ENCODE measurements at regions not wholly inside any gene's neighbourhood (a gene's known extent, or its start where the extent isn't known, plus 50 kb on each side); places are given as distances from the start of the nearest gene placed in this dataset.

GRCh38 chr5:74419468-74419867, 221.1 kb downstream of the ENC1 start:
- H3K27ac Mint-ChIP-seq = no peak overlapping the region
- DNase-seq = no peak
- H3K4me3 Mint-ChIP-seq = no peak overlapping the region
- Histone ChIP-seq H3K9me3 (ENCODE audit: control insufficient read depth in 1 of 2, low read length in 2 of 2) (no peaks in the 10 kb centered on the region), H3K27ac (ENCODE audit: low read depth, low read length) (no peak overlapping the region), H3K27me3 (ENCODE audit: insufficient read depth, low read length) (no peaks in the 10 kb centered on the region), H3K4me3 (ENCODE audit: low read length in 2 of 2) (no peak overlapping the region), H3K4me1 (ENCODE audit: insufficient read depth, low read length) (no peaks in the 10 kb centered on the region), H3K36me3 (ENCODE audit: insufficient read depth, low read length) (no peaks in the 10 kb centered on the region)
- intact Hi-C loops (cut with micrococcal nuclease) = no loop called here
- CTCF ChIA-PET (ENCODE audit: partially characterized antibody) = interaction anchor here (0.7 kb wide), 1 partner anchor 9 kb away, joined by 3 read pairs; no protein-coding TSS in a partner anchor
- peaks cover 11 to 20% of the 10 kb centered on the region in 2 donors for H3K27me3 Mint-ChIP-seq
- no peaks in the 10 kb centered on the region for H3K4me1 Mint-ChIP-seq
- H3K9me3 Mint-ChIP-seq = peaks cover 0 to 4% (median 0%) of the 10 kb centered on the region in 8 donors
- POLR2A ChIA-PET (ENCODE audit: partially characterized antibody) = no interaction called here
- H3K36me3 Mint-ChIP-seq = no peaks in the 10 kb centered on the region

GRCh38 chr5:74418709-74419108, 221.8 kb downstream of the ENC1 start:
- Mint-ChIP-seq H3K4me1 (no peaks in the 10 kb centered on the region), H3K27ac (no peak overlapping the region), H3K9me3 (peaks cover 0 to 4% (median 0%) of the 10 kb centered on the region in 8 donors), H3K4me3 (no peak overlapping the region), H3K36me3 (no peaks in the 10 kb centered on the region), H3K27me3 (peaks cover 13 to 25% of the 10 kb centered on the region in 2 donors)
- intact Hi-C loops (cut with micrococcal nuclease) = no loop called here
- Histone ChIP-seq H3K4me1 (ENCODE audit: insufficient read depth, low read length) (no peaks in the 10 kb centered on the region), H3K9me3 (ENCODE audit: control insufficient read depth in 1 of 2, low read length in 2 of 2) (no peaks in the 10 kb centered on the region), H3K4me3 (ENCODE audit: low read length in 2 of 2) (no peak overlapping the region), H3K27ac (ENCODE audit: low read depth, low read length) (no peak overlapping the region), H3K27me3 (ENCODE audit: insufficient read depth, low read length) (no peaks in the 10 kb centered on the region), H3K36me3 (ENCODE audit: insufficient read depth, low read length) (no peaks in the 10 kb centered on the region)
- no peak for DNase-seq
- POLR2A ChIA-PET (ENCODE audit: partially characterized antibody) = no interaction called here
- CTCF ChIA-PET (ENCODE audit: partially characterized antibody) = no interaction called here

GRCh38 chr5:74418261-74418660, 222.3 kb downstream of the ENC1 start:
- DNase-seq = no peak
- H3K27me3 Mint-ChIP-seq = peaks cover 13 to 26% of the 10 kb centered on the region in 2 donors
- H3K4me1 Mint-ChIP-seq = no peaks in the 10 kb centered on the region
- H3K27ac Mint-ChIP-seq = no peak overlapping the region
- no peak overlapping the region for H3K4me3 ChIP-seq (ENCODE audit: low read length in 2 of 2)
- H3K36me3 Mint-ChIP-seq = no peaks in the 10 kb centered on the region
- no peaks in the 10 kb centered on the region for H3K4me1 ChIP-seq (ENCODE audit: insufficient read depth, low read length)
- no peaks in the 10 kb centered on the region for H3K36me3 ChIP-seq (ENCODE audit: insufficient read depth, low read length)
- no peaks in the 10 kb centered on the region for H3K9me3 ChIP-seq (ENCODE audit: control insufficient read depth in 1 of 2, low read length in 2 of 2)
- ChIA-PET CTCF (ENCODE audit: partially characterized antibody) (no interaction called here), POLR2A (ENCODE audit: partially characterized antibody) (no interaction called here)
- peaks cover 0 to 4% (median 0%) of the 10 kb centered on the region in 8 donors for H3K9me3 Mint-ChIP-seq
- intact Hi-C loops (cut with micrococcal nuclease) = no loop called here
- no peak overlapping the region for H3K4me3 Mint-ChIP-seq
- H3K27ac ChIP-seq (ENCODE audit: low read depth, low read length) = no peak overlapping the region
- H3K27me3 ChIP-seq (ENCODE audit: insufficient read depth, low read length) = no peaks in the 10 kb centered on the region

GRCh38 chr5:74415695-74416102, 224.8 kb downstream of the ENC1 start:
- no peak overlapping the region for H3K4me3 ChIP-seq (ENCODE audit: low read length in 2 of 2)
- Mint-ChIP-seq H3K36me3 (no peaks in the 10 kb centered on the region), H3K27me3 (peaks cover 13 to 26% of the 10 kb centered on the region in 2 donors), H3K4me3 (no peak overlapping the region), H3K27ac (no peak overlapping the region), H3K9me3 (peaks cover 0 to under 1% (median 0%) of the 10 kb centered on the region in 8 donors), H3K4me1 (peaks cover 0 to 2% (median 0%) of the 10 kb centered on the region in 4 donors)
- POLR2A ChIA-PET (ENCODE audit: partially characterized antibody) = no interaction called here
- intact Hi-C loops (cut with micrococcal nuclease) = no loop called here
- no peaks in the 10 kb centered on the region for H3K4me1 ChIP-seq (ENCODE audit: insufficient read depth, low read length)
- H3K27me3 ChIP-seq (ENCODE audit: insufficient read depth, low read length) = no peaks in the 10 kb centered on the region
- no peaks in the 10 kb centered on the region for H3K36me3 ChIP-seq (ENCODE audit: insufficient read depth, low read length)
- CTCF ChIA-PET (ENCODE audit: partially characterized antibody) = interaction anchor here (0.6 to 0.7 kb wide), 2 partner anchors 36 to 349 kb away, joined by 3 read pairs; no protein-coding TSS in a partner anchor
- H3K27ac ChIP-seq (ENCODE audit: low read depth, low read length) = no peak overlapping the region
- no peaks in the 10 kb centered on the region for H3K9me3 ChIP-seq (ENCODE audit: control insufficient read depth in 1 of 2, low read length in 2 of 2)
- no peak for DNase-seq

GRCh38 chr5:74414228-74414627, 226.3 kb downstream of the ENC1 start:
- intact Hi-C loops (cut with micrococcal nuclease) = no loop called here
- Histone ChIP-seq H3K4me1 (ENCODE audit: insufficient read depth, low read length) (no peaks in the 10 kb centered on the region), H3K36me3 (ENCODE audit: insufficient read depth, low read length) (no peaks in the 10 kb centered on the region), H3K9me3 (ENCODE audit: control insufficient read depth in 1 of 2, low read length in 2 of 2) (no peaks in the 10 kb centered on the region), H3K27ac (ENCODE audit: low read depth, low read length) (no peak overlapping the region), H3K4me3 (ENCODE audit: low read length in 2 of 2) (no peak overlapping the region), H3K27me3 (ENCODE audit: insufficient read depth, low read length) (no peaks in the 10 kb centered on the region)
- Mint-ChIP-seq H3K27me3 (peaks cover 11 to 28% of the 10 kb centered on the region in 2 donors), H3K36me3 (no peaks in the 10 kb centered on the region), H3K4me1 (peaks cover 0 to 2% (median 0%) of the 10 kb centered on the region in 4 donors), H3K27ac (no peak overlapping the region), H3K9me3 (no peaks in the 10 kb centered on the region), H3K4me3 (no peak overlapping the region)
- CTCF ChIA-PET (ENCODE audit: partially characterized antibody) = no interaction called here
- POLR2A ChIA-PET (ENCODE audit: partially characterized antibody) = no interaction called here
- DNase-seq = no peak

GRCh38 chr5:74413403-74414048, 227.0 kb downstream of the ENC1 start:
- Histone ChIP-seq H3K9me3 (ENCODE audit: control insufficient read depth in 1 of 2, low read length in 2 of 2) (no peaks in the 10 kb centered on the region), H3K36me3 (ENCODE audit: insufficient read depth, low read length) (no peaks in the 10 kb centered on the region), H3K27me3 (ENCODE audit: insufficient read depth, low read length) (no peaks in the 10 kb centered on the region), H3K27ac (ENCODE audit: low read depth, low read length) (no peak overlapping the region), H3K4me1 (ENCODE audit: insufficient read depth, low read length) (no peaks in the 10 kb centered on the region), H3K4me3 (ENCODE audit: low read length in 2 of 2) (no peak overlapping the region)
- Mint-ChIP-seq H3K4me3 (no peak overlapping the region), H3K27ac (no peak overlapping the region), H3K27me3 (peaks cover 13 to 28% of the 10 kb centered on the region in 2 donors), H3K36me3 (no peaks in the 10 kb centered on the region), H3K9me3 (no peaks in the 10 kb centered on the region), H3K4me1 (peaks cover 0 to 2% (median 0%) of the 10 kb centered on the region in 4 donors)
- intact Hi-C loops (cut with micrococcal nuclease) = no loop called here
- no peak for DNase-seq
- ChIA-PET CTCF (ENCODE audit: partially characterized antibody) (interaction anchor here (0.9 kb wide), 1 partner anchor 9 kb away, joined by 3 read pairs; no protein-coding TSS in a partner anchor), POLR2A (ENCODE audit: partially characterized antibody) (no interaction called here)

GRCh38 chr5:74412066-74412465, 228.5 kb downstream of the ENC1 start:
- no peaks in the 10 kb centered on the region for H3K27me3 ChIP-seq (ENCODE audit: insufficient read depth, low read length)
- peaks cover 0 to 2% (median 0%) of the 10 kb centered on the region in 4 donors for H3K4me1 Mint-ChIP-seq
- DNase-seq = no peak
- CTCF ChIA-PET (ENCODE audit: partially characterized antibody) = no interaction called here
- peaks cover 15 to 26% of the 10 kb centered on the region in 2 donors for H3K27me3 Mint-ChIP-seq
- POLR2A ChIA-PET (ENCODE audit: partially characterized antibody) = no interaction called here
- no peaks in the 10 kb centered on the region for H3K9me3 ChIP-seq (ENCODE audit: control insufficient read depth in 1 of 2, low read length in 2 of 2)
- no peaks in the 10 kb centered on the region for H3K36me3 Mint-ChIP-seq
- no peak overlapping the region for H3K27ac ChIP-seq (ENCODE audit: low read depth, low read length)
- no peak overlapping the region for H3K27ac Mint-ChIP-seq
- intact Hi-C loops (cut with micrococcal nuclease) = no loop called here
- H3K36me3 ChIP-seq (ENCODE audit: insufficient read depth, low read length) = no peaks in the 10 kb centered on the region
- H3K9me3 Mint-ChIP-seq = no peaks in the 10 kb centered on the region
- H3K4me1 ChIP-seq (ENCODE audit: insufficient read depth, low read length) = no peaks in the 10 kb centered on the region
- no peak overlapping the region for H3K4me3 ChIP-seq (ENCODE audit: low read length in 2 of 2)
- H3K4me3 Mint-ChIP-seq = peak overlapping the region in 1 of 8 donors; percentile 12

Measured in CD4-positive, alpha-beta memory T cell (primary cell).